H9 (cell line): ENCODE measurements at regions not wholly inside any gene's neighbourhood (a gene's known extent, or its start where the extent isn't known, plus 50 kb on each side); places are given as distances from the start of the nearest gene placed in this dataset.
A peak's percentile ranks its signal among the peaks of the same experiment; 100 is the strongest.

ENCODE experiments used
- DNase-seq: peaks from one replicate; pipeline ENCODE4 v3.0.0-alpha.2; 2017
- H2AFZ ChIP-seq: one replicate; pipeline ENCODE4 v1.6.1; 2013; ENCODE audit warnings: mild to moderate bottlenecking, low read length, control low read depth, moderate library complexity
- H2AK5ac ChIP-seq: 2 replicates; pipeline ENCODE4 v1.6.1; 2013; ENCODE audit warnings: low read length, control low read depth, mixed read lengths; ENCODE audit not compliant: insufficient read length
- H2BK120ac ChIP-seq: one replicate; pipeline ENCODE4 v1.6.1; 2013; ENCODE audit warnings: low read depth, mild to moderate bottlenecking, low read length, control low read depth, inconsistent platforms; ENCODE audit not compliant: poor library complexity, severe bottlenecking
- H2BK12ac ChIP-seq: 2 replicates; pipeline ENCODE4 v1.6.1; 2013; ENCODE audit warnings: low read length, control low read depth, mixed read lengths, low read depth; ENCODE audit not compliant: insufficient read length
- H2BK15ac ChIP-seq: 2 replicates; pipeline ENCODE4 v1.6.1; 2013; ENCODE audit warnings: low read depth, low read length, control low read depth
- H2BK20ac ChIP-seq: one replicate; pipeline ENCODE4 v1.6.1; 2013; ENCODE audit warnings: low read depth, mild to moderate bottlenecking, low read length, control low read depth, inconsistent platforms; ENCODE audit not compliant: poor library complexity, severe bottlenecking
- H2BK5ac ChIP-seq: 2 replicates; pipeline ENCODE4 v1.6.1; 2013; ENCODE audit warnings: low read length, control low read depth, mixed read lengths; ENCODE audit not compliant: insufficient read length
- H3K14ac ChIP-seq: 2 replicates; pipeline ENCODE4 v1.6.1; 2013; ENCODE audit warnings: low read length, control low read depth; ENCODE audit not compliant: insufficient read depth
- H3K18ac ChIP-seq: 2 replicates; pipeline ENCODE4 v1.6.1; 2013; ENCODE audit warnings: low read depth, mild to moderate bottlenecking, mixed read lengths, low read length, control low read depth; ENCODE audit not compliant: insufficient read length
- H3K23ac ChIP-seq: 2 replicates; pipeline ENCODE4 v1.6.1; 2013; ENCODE audit warnings: low read length, control low read depth, mixed read lengths, low read depth; ENCODE audit not compliant: insufficient read length
- H3K23me2 ChIP-seq: 2 replicates; pipeline ENCODE4 v1.6.1; 2013; ENCODE audit warnings: low read depth, mild to moderate bottlenecking, mixed read lengths, low read length, control low read depth; ENCODE audit not compliant: insufficient read length, poor library complexity, severe bottlenecking
- H3K27ac ChIP-seq: 2 replicates; pipeline ENCODE4 v1.5.1; 2013; ENCODE audit warnings: low read length, control low read depth, mixed read lengths, low read depth; ENCODE audit not compliant: insufficient read length
- H3K27me3 ChIP-seq: 2 replicates; pipeline ENCODE4 v1.6.1; 2013; ENCODE audit warnings: low read length, control low read depth, inconsistent platforms; ENCODE audit not compliant: insufficient read depth
- H3K4ac ChIP-seq: 2 replicates; pipeline ENCODE4 v1.6.1; 2013; ENCODE audit warnings: low read depth, mild to moderate bottlenecking, control low read depth, inconsistent platforms, low read length, moderate library complexity
- H3K4me1 ChIP-seq: 2 replicates; pipeline ENCODE4 v1.6.1; 2013; ENCODE audit warnings: low read length, control low read depth, inconsistent platforms; ENCODE audit not compliant: insufficient read depth
- H3K4me2 ChIP-seq: 2 replicates; pipeline ENCODE4 v1.6.1; 2013; ENCODE audit warnings: low read length, control low read depth, mixed read lengths; ENCODE audit not compliant: insufficient read length, insufficient read depth
- H3K56ac ChIP-seq: 2 replicates; pipeline ENCODE4 v1.6.1; 2013; ENCODE audit warnings: low read depth, mild to moderate bottlenecking, mixed read lengths, low read length, control low read depth; ENCODE audit not compliant: insufficient read length
- H3K79me1 ChIP-seq: 2 replicates; pipeline ENCODE4 v1.6.1; 2013; ENCODE audit warnings: low read depth, mild to moderate bottlenecking, moderate library complexity, low read length, control low read depth, inconsistent platforms; ENCODE audit not compliant: insufficient read depth, poor library complexity, severe bottlenecking
- H3K79me2 ChIP-seq: 2 replicates; pipeline ENCODE4 v1.6.1; 2013; ENCODE audit warnings: low read length, control low read depth, inconsistent platforms; ENCODE audit not compliant: insufficient read depth
- H3K9ac ChIP-seq: 2 replicates; pipeline ENCODE4 v1.6.1; 2013; ENCODE audit warnings: low read length, control low read depth, mixed read lengths; ENCODE audit not compliant: insufficient read length; ENCODE audit errors: extremely low read depth
- H3K9me3 ChIP-seq: one replicate; pipeline ENCODE4 v1.6.1; 2013; ENCODE audit warnings: low read depth, low read length, inconsistent platforms; ENCODE audit not compliant: control insufficient read depth
- H3T11ph ChIP-seq: one replicate; pipeline ENCODE4 v1.6.1; 2013; ENCODE audit warnings: mild to moderate bottlenecking, low read length, control low read depth, inconsistent platforms
- H4K20me1 ChIP-seq: one replicate; pipeline ENCODE4 v1.6.1; 2013; ENCODE audit not compliant: control insufficient read depth, insufficient read length, insufficient read depth
- H4K5ac ChIP-seq: 2 replicates; pipeline ENCODE4 v1.6.1; 2013; ENCODE audit warnings: low read depth, mild to moderate bottlenecking, mixed read lengths, low read length, control low read depth; ENCODE audit not compliant: insufficient read length
- H4K8ac ChIP-seq: replicated peaks from 2 replicates; pipeline ENCODE4 v1.6.1; 2013; ENCODE audit warnings: low read length, control low read depth, mixed read lengths, low read depth; ENCODE audit not compliant: insufficient read length
- H4K91ac ChIP-seq: 2 replicates; pipeline ENCODE4 v1.6.1; 2013; ENCODE audit warnings: low read depth, mild to moderate bottlenecking, moderate library complexity, mixed read lengths, low read length, control low read depth; ENCODE audit not compliant: insufficient read length
- H3K27ac Mint-ChIP-seq, 3 experiments: 2 replicates in 2 of 3; 3 replicates in 1 of 3; pipeline ENCODE4 v1.8.0; 2020 to 2021; ENCODE audit warnings: mixed read lengths in 3 of 3, mild to moderate bottlenecking in 1 of 3, moderate library complexity in 1 of 3
- H3K27me3 Mint-ChIP-seq: 2 replicates; pipeline ENCODE4 v1.8.0; 2021; ENCODE audit warnings: low read depth, mild to moderate bottlenecking, moderate library complexity, mixed read lengths
- H3K36me3 Mint-ChIP-seq, 3 experiments: 2 replicates in 2 of 3; 3 replicates in 1 of 3; pipeline ENCODE4 v1.8.0; 2020 to 2021; ENCODE audit warnings: low read depth in 3 of 3, mixed read lengths in 3 of 3; ENCODE audit not compliant: insufficient read depth in 1 of 3
- H3K4me1 Mint-ChIP-seq, 2 experiments: 2 replicates each; pipeline ENCODE4 v1.8.0; 2020; ENCODE audit warnings: mixed read lengths in 2 of 2
- H3K4me3 Mint-ChIP-seq, 2 experiments: 2 replicates in 1 of 2; 3 replicates in 1 of 2; pipeline ENCODE4 v1.8.0; 2020 to 2021; ENCODE audit warnings: mild to moderate bottlenecking in 2 of 2, mixed read lengths in 2 of 2, moderate library complexity in 1 of 2
- H3K9me3 Mint-ChIP-seq, 2 experiments: 2 replicates in 1 of 2; 3 replicates in 1 of 2; pipeline ENCODE4 v1.8.0; 2020; ENCODE audit warnings: mild to moderate bottlenecking in 2 of 2, mixed read lengths in 2 of 2, moderate library complexity in 1 of 2
- WGBS: extraction: QIAGEN DNeasy Blood & Tissue Kit; methylation state at CpG from one replicate; pipeline ENCODE4 v1.1.7; 2013; ENCODE audit warnings: missing lambda C conversion rate, low lambda C conversion rate, mixed read lengths; ENCODE audit not compliant: insufficient read length; ENCODE audit errors: extremely low coverage; 5-methylcytosine and 5-hydroxymethylcytosine counted together
- TF ChIP-seq, protein P1 (sequence below): fragments of 200-600 bp; sonication (generic); conservative IDR thresholded peaks from 3 replicates; pipeline ENCODE4 v1.8.0; 2021; ENCODE audit warnings: antibody characterized with exemption, mild to moderate bottlenecking

DNA sequence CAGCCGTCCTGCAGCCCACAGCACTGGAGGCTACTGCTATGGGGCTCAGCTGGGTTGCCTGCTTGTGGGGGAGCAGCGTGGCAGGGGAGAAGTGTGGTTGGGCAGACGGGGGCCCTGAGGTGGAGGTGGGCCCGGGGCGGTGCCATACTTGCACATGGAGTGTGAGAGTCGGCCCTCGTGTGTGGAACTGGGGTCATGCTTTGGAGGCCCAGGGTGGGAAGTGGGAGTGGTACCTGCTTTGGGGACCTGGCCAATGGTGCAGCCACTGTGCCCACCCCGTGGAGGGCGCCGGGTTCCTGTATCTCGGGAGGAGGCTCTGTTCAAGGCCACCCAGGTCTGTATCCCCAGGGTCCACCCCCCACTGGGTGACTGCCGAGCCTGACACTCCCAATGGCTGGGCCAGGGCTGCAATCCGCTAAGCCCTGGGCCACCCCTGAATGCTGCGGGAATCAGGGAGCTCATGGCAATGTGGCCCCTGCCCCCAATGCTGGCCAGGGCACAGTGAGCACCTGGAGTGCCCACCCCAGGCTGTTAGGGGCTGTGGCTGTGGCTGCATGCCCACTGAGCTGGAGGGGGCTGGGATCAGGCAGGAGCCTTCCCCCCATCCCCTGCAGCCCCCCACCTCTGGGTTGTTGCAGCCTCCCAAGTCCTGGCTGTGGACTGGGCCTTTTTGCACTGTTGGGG lies 157.9 kb upstream of the SLC38A2 start:
- WGBS: no CpG with 5 or more reads among the region's 14 CpGs
- Histone ChIP-seq H3K27ac (no peak overlapping the region), H4K20me1 (no peaks in the 10 kb centered on the region), H3K4ac (no peak overlapping the region), H3K18ac (no peak overlapping the region), H2BK15ac (no peak overlapping the region), H3K4me1 (no peaks in the 10 kb centered on the region), H2BK120ac (no peak overlapping the region), H3K4me2 (no peak overlapping the region), H3K9me3 (no peaks in the 10 kb centered on the region), H2BK12ac (no peak overlapping the region), H3K9ac (no peak overlapping the region), H2BK20ac (no peak overlapping the region), H3K23ac (no peak overlapping the region), H3T11ph (no peak overlapping the region), H2AK5ac (no peak overlapping the region), H2BK5ac (no peak overlapping the region), H4K8ac (no peak overlapping the region), H3K14ac (no peak overlapping the region), H2AFZ (no peak overlapping the region), H3K56ac (no peak overlapping the region), H3K27me3 (no peaks in the 10 kb centered on the region), H3K23me2 (no peaks in the 10 kb centered on the region), H3K79me2 (no peaks in the 10 kb centered on the region), H4K5ac (no peak overlapping the region), H4K91ac (no peak overlapping the region), H3K79me1 (no peaks in the 10 kb centered on the region)
- no peak overlapping the region; a peak in 1 of 5 replicates for H3K4me3 Mint-ChIP-seq
- DNase-seq: no peak
- H3K27me3 Mint-ChIP-seq: no peaks in the 10 kb centered on the region
- peak overlapping the region in 2 of 3 experiments; percentile 62 to 91; a peak in 2 of 7 replicates for H3K27ac Mint-ChIP-seq
- H3K9me3 Mint-ChIP-seq: peaks cover 6 to 17% of the 10 kb centered on the region in 2 experiments; a peak in 4 of 5 replicates
- H3K4me1 Mint-ChIP-seq: peaks cover 0 to 9% of the 10 kb centered on the region in 2 experiments; a peak in 2 of 4 replicates
- TF ChIP-seq, protein P1, sequence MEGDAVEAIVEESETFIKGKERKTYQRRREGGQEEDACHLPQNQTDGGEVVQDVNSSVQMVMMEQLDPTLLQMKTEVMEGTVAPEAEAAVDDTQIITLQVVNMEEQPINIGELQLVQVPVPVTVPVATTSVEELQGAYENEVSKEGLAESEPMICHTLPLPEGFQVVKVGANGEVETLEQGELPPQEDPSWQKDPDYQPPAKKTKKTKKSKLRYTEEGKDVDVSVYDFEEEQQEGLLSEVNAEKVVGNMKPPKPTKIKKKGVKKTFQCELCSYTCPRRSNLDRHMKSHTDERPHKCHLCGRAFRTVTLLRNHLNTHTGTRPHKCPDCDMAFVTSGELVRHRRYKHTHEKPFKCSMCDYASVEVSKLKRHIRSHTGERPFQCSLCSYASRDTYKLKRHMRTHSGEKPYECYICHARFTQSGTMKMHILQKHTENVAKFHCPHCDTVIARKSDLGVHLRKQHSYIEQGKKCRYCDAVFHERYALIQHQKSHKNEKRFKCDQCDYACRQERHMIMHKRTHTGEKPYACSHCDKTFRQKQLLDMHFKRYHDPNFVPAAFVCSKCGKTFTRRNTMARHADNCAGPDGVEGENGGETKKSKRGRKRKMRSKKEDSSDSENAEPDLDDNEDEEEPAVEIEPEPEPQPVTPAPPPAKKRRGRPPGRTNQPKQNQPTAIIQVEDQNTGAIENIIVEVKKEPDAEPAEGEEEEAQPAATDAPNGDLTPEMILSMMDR: no peak
- H3K36me3 Mint-ChIP-seq: peaks cover 4 to 14% (median 4%) of the 10 kb centered on the region in 3 experiments; a peak in 3 of 7 replicates
